ENCODE measurements at regions not wholly inside any gene's neighbourhood (a gene's known extent, or its start where the extent isn't known, plus 50 kb on each side); places are given as distances from the start of the nearest gene placed in this dataset.

- DNase-seq (ENCODE audit: low read depth, low spot score), result no peak
- Histone ChIP-seq H3K4me1 (ENCODE audit: control insufficient read depth in 1 of 2, insufficient read depth in 2 of 2, low read length in 2 of 2) (no peaks in the 10 kb centered on the region), H2AFZ (ENCODE audit: low read depth, low read length, poor library complexity, severe bottlenecking) (no peak overlapping the region), H3K36me3 (ENCODE audit: control insufficient read depth in 1 of 2, insufficient read depth in 2 of 2, low read length in 2 of 2) (no peaks in the 10 kb centered on the region), H3K4me2 (ENCODE audit: low read length) (no peak overlapping the region), H3K9me2 (ENCODE audit: insufficient read depth) (no peaks in the 10 kb centered on the region), H3K27ac (ENCODE audit: low read depth, low read length) (no peak overlapping the region), H3K9me3 (ENCODE audit: control insufficient read depth in 1 of 2, insufficient read depth in 1 of 2, low read depth in 1 of 2, low read length in 2 of 2) (no peaks in the 10 kb centered on the region), H3K27me3 (ENCODE audit: insufficient read depth, low read length) (no peaks in the 10 kb centered on the region), H3K9ac (ENCODE audit: low read length) (no peak overlapping the region), H3K79me2 (ENCODE audit: insufficient read depth, low read length) (no peaks in the 10 kb centered on the region), H4K20me1 (ENCODE audit: insufficient read depth) (no peaks in the 10 kb centered on the region), H3K4me3 (replicated peaks in 1 of 2; ENCODE audit: low read depth in 1 of 2, low read length in 2 of 2) (no peak overlapping the region)
- ChIA-PET RAD21 (ENCODE audit: low non-redundant PET in 1 of 2, low total read pairs in 2 of 2, uncharacterized antibody in 2 of 2, unreplicated experiment in 2 of 2) (no interaction called here), POLR2A (no interaction called here), CTCF (no interaction called here)
- no TSS peak for BruUV-seq (replicated peaks)
- ATAC-seq, result no peak; the same call in 1 of the 2 replicates
- intact Hi-C loops (cut with micrococcal nuclease), result no loop called here
- TF ChIP-seq CBX3 (IDR thresholded peaks at IDR 0.05; ENCODE audit: low read depth) (no peak), ATF3 (IDR thresholded peaks at IDR 0.05) (no peak), EZH2phosphoT487 (IDR thresholded peaks at IDR 0.05; ENCODE audit: borderline replicate concordance) (no peak), ZBTB33 (IDR thresholded peaks at IDR 0.05; ENCODE audit: extremely low read depth, insufficient replicate concordance, low read length) (no peak)
Observed at GRCh38 chr9:108803428-108804065, 52.2 kb downstream of the ACTL7B start.

- CTCF ChIA-PET, result no interaction called here
- intact Hi-C loops (cut with micrococcal nuclease), result no loop called here
- Histone ChIP-seq H3K79me2 (ENCODE audit: insufficient read depth, low read length) (no peaks in the 10 kb centered on the region), H3K4me2 (ENCODE audit: low read length) (no peak overlapping the region), H3K9me3 (ENCODE audit: control insufficient read depth in 1 of 2, insufficient read depth in 1 of 2, low read depth in 1 of 2, low read length in 2 of 2) (no peaks in the 10 kb centered on the region), H3K36me3 (ENCODE audit: control insufficient read depth in 1 of 2, insufficient read depth in 2 of 2, low read length in 2 of 2) (no peaks in the 10 kb centered on the region), H4K20me1 (ENCODE audit: insufficient read depth) (no peaks in the 10 kb centered on the region), H3K9ac (ENCODE audit: low read length) (no peak overlapping the region), H3K27me3 (ENCODE audit: insufficient read depth, low read length) (no peaks in the 10 kb centered on the region), H3K4me3 (replicated peaks in 1 of 2; ENCODE audit: low read depth in 1 of 2, low read length in 2 of 2) (no peak overlapping the region), H3K4me1 (ENCODE audit: control insufficient read depth in 1 of 2, insufficient read depth in 2 of 2, low read length in 2 of 2) (no peaks in the 10 kb centered on the region), H3K9me2 (ENCODE audit: insufficient read depth) (no peaks in the 10 kb centered on the region), H3K27ac (ENCODE audit: low read depth, low read length) (no peak overlapping the region), H2AFZ (ENCODE audit: low read depth, low read length, poor library complexity, severe bottlenecking) (no peak overlapping the region)
- POLR2A ChIA-PET, result no interaction called here
- ATAC-seq (no peak), DNase-seq (ENCODE audit: low read depth, low spot score) (no peak)
- BruUV-seq (replicated peaks), result no TSS peak
- RAD21 ChIA-PET (ENCODE audit: low non-redundant PET in 1 of 2, low total read pairs in 2 of 2, uncharacterized antibody in 2 of 2, unreplicated experiment in 2 of 2), result no interaction called here
- TF ChIP-seq CEBPB (IDR thresholded peaks at IDR 0.05; ENCODE audit: low read depth) (no peak), ZNF274 (IDR thresholded peaks at IDR 0.05; ENCODE audit: low read depth, low read length) (no peak), CBX3 (IDR thresholded peaks at IDR 0.05; ENCODE audit: low read depth) (no peak), RAD21 (IDR thresholded peaks at IDR 0.05; ENCODE audit: low read depth) (no peak)
Observed at GRCh38 chr9:108802967-108803366, 52.8 kb downstream of the ACTL7B start.

Data from HCT116 (cell line).